Omental fat pad (tissue), 3 donors: ENCODE measurements at regions not wholly inside any gene's neighbourhood (a gene's known extent, or its start where the extent isn't known, plus 50 kb on each side); places are given as distances from the start of the nearest gene placed in this dataset.
"Not testable (repeated sequence)": the region's sequence is repeated elsewhere in the genome, so short reads cannot be mapped to it uniquely, and the experiment has no call there.

Experiments
- ATAC-seq: fragments of 150-250 bp; one replicate; pipeline ENCODE4 v1.9.1; 2016; ENCODE audit warnings: mild to moderate bottlenecking, moderate library complexity; ENCODE audit not compliant: low FRiP score
- DNase-seq: peaks from one replicate; pipeline ENCODE4 v3.0.0-alpha.2; 2019; ENCODE audit warnings: low spot score
- CTCF ChIP-seq, 3 donors: fragments of 450-650 bp; IDR thresholded peaks; one replicate each; pipeline ENCODE4 v1.5.1; 2016 to 2017; ENCODE audit warnings: antibody characterized with exemption in 3 of 3, mild to moderate bottlenecking in 3 of 3, moderate library complexity in 2 of 3

- ATAC-seq (no peak), DNase-seq (no peak)
- TF ChIP-seq CTCF (IDR thresholded peaks at IDR 0.05): no peak
Measured at GRCh38 chr6:76867182-76867581, 596.1 kb downstream of the HTR1B start.

DNA sequence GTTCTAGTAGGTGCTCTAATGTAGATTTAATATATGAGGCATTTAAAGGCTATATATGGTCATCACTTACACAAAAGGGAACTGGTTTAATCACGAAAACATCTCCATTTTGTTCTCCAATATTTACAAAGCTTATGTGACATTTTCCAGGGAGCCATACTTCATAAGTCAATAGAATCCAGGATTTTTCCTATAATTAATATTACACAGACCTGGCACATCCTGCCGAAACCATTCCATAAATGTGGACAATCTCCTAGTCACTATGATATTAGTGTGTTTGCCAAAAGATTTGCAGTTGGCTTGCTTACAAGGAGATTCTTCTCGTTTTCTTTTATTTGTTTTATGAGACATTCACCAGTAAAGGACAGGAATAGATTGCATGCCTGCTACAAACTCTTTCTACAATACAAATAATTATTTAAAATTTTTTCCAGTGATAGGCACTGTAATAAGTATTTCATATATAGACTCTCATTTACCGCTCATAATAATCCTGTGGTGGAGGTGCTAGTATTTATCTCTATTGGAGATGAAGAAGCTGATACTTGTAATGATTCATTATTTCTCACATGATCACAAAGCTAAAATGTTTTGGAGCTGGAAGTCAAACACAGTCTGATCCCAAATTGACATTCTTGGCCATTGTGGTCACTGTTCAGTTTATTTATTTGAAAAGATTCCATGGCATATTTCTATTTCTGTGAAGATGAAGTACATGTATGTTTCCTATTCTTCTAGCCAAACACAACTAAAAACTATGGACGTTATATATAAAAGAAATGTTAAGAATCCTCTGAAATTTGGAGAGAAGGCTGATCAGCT, 597.0 kb downstream of the HTR1B start:
- no peak for DNase-seq
- TF ChIP-seq CTCF (IDR thresholded peaks at IDR 0.05): no peak
- no peak for ATAC-seq

GRCh38 chr6:76862936-76863335, 600.4 kb downstream of the HTR1B start:
- no peak for TF ChIP-seq CTCF (IDR thresholded peaks at IDR 0.05)
- ATAC-seq: no peak

GRCh38 chr6:76861403-76861802, 601.9 kb downstream of the HTR1B start:
- no peak for ATAC-seq
- TF ChIP-seq CTCF (IDR thresholded peaks at IDR 0.05): no peak
- DNase-seq: no peak

More at GRCh38 chr6:76862936-76863335, 600.4 kb downstream of the HTR1B start:
- no peak for DNase-seq

DNA sequence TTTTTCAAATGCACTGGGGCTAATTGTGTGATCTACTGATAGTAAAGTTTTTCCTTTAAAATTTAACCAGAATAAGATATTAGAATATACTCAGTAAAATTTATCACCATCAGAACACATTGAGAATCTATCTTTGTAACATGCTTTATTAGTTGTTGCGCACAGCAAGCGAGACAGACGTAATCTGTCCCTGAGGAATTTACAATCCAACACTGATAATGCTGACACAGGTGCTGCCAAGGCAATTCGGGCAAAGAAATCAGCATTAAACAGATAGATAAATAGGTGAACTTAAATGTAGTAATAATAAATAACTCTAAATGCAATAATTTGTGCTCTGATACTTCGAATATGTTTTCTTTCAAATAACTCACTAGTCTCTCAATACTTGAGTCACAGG, 607.2 kb downstream of the HTR1B start:
- no peak for TF ChIP-seq CTCF (IDR thresholded peaks at IDR 0.05)
- DNase-seq (no peak), ATAC-seq (no peak)

DNA sequence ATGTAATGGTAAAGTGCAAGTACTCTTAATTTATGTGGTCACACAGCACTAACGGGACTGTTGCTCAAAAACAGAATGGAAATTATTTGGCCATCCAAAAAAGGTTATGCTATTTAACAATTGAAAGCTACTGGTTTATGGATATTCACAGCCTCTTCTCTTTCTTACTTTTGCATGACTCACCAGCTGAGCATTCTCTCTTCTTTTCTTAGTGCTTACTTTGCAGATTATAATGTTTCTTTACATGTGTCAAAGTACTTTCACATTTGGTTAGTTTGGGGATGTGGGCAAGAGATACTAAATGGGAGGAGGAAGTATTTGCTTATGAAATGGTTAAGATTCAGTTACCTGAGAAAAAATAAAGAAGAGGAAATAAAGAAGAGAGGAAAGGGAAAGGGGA, 610.5 kb downstream of the HTR1B start:
- ATAC-seq: no peak
- DNase-seq: no peak
- TF ChIP-seq CTCF (IDR thresholded peaks at IDR 0.05): no peak

DNA sequence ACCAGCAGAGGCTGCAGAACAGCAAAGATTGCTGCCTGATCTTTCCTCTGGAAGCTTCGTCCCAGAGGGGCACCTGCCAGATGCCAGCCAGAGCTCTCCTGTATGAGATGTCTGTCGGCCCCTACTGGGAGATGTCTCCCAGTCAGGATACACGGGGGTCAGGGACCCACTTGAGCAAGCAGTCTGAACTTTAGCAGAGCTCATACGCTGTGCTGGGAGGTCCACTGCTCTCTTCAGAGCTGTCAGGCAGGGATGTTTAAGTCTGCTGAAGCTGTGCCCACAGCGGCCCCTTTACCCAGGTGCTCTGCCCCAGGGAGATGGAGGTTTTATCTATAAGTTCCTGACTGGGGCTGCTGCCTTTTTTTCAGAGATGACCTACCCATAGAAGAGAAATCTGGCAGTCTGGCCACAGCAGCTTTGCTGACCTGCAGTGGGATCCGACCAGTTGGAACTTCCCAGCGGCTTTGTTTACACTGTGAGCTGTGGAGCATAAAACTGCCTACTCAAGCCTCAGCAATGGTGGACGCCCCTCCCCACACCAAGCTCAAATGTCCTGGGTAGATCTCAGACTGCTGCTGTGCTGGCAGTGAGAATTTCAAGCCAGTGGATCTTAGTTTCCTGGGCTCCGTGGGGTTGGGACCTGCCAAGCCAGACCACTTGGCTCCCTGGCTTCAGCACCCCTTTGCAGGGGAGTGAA, 613.9 kb downstream of the HTR1B start:
- ATAC-seq, DNase-seq: not testable (repeated sequence)
